ENCODE measurements at regions not wholly inside any gene's neighbourhood (a gene's known extent, or its start where the extent isn't known, plus 50 kb on each side); places are given as distances from the start of the nearest gene placed in this dataset.

DNA sequence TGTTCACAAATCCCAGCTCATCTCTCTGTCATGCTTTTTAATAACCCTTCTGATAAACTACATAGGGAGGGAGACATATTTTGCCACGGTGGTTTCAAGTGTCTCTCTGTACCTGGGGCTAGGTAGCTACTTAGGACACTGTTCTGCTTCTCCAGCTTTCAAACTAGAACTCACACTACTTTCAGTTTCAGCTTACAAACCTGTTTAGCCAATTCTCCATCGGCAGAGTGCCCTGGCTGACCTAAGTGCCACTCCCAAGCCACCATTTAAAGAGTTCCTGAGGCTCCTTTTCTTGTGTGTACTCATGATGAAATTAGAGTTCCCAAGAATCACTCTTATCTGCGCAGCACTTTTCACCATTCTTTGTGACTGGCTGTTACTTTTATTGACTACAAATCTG, 899.2 kb downstream of the FAT4 start (continued):
- TF ChIP-seq, protein P1, sequence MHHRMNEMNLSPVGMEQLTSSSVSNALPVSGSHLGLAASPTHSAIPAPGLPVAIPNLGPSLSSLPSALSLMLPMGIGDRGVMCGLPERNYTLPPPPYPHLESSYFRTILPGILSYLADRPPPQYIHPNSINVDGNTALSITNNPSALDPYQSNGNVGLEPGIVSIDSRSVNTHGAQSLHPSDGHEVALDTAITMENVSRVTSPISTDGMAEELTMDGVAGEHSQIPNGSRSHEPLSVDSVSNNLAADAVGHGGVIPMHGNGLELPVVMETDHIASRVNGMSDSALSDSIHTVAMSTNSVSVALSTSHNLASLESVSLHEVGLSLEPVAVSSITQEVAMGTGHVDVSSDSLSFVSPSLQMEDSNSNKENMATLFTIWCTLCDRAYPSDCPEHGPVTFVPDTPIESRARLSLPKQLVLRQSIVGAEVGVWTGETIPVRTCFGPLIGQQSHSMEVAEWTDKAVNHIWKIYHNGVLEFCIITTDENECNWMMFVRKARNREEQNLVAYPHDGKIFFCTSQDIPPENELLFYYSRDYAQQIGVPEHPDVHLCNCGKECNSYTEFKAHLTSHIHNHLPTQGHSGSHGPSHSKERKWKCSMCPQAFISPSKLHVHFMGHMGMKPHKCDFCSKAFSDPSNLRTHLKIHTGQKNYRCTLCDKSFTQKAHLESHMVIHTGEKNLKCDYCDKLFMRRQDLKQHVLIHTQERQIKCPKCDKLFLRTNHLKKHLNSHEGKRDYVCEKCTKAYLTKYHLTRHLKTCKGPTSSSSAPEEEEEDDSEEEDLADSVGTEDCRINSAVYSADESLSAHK (CRISPR knock-in tag; IDR thresholded peaks at IDR 0.05; ENCODE audit: borderline replicate concordance) = no peak
- TF ChIP-seq HDAC1 (CRISPR knock-in tag; IDR thresholded peaks at IDR 0.05) (no peak), SP1 (IDR thresholded peaks at IDR 0.05) (no peak), SP1 (CRISPR knock-in tag; IDR thresholded peaks at IDR 0.05) (no peak), ZNF879 (CRISPR knock-in tag; IDR thresholded peaks at IDR 0.05) (no peak), GTF2F1 (IDR thresholded peaks at IDR 0.05; ENCODE audit: low read length) (no peak), FOXC1 (CRISPR knock-in tag; IDR thresholded peaks at IDR 0.05; ENCODE audit: borderline replicate concordance) (no peak), ZNF205 (CRISPR knock-in tag; IDR thresholded peaks at IDR 0.05) (no peak)

DNA sequence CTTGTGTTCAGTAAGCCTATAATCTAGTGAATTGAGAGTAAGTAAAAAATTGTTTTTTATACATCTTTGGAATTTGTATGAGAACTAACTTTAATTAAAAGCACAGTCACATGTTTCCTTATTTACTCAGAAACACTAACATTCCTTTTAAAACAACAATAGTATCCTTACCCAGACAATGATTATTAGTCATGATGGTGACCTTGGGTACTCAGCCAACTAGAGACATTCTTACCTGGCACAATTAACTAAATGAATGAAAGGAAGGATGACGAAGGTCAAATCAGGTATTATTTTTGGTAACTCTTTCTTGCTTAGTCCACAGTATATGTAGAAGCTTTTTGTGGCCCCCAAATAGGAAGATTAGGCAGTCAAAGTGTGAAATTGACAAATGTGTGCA, 901.0 kb downstream of the FAT4 start:
- H3K9me3 ChIP-seq (ENCODE audit: low read length) = no peaks in the 10 kb centered on the region
- no peaks in the 10 kb centered on the region for H4K20me1 ChIP-seq (ENCODE audit: insufficient read depth, low read length)
- H3K4me2 ChIP-seq (ENCODE audit: low read depth, low read length) = no peak overlapping the region
- H3K27ac ChIP-seq (ENCODE audit: extremely low read length, insufficient read depth, low read length) = no peak overlapping the region
- no peaks in the 10 kb centered on the region for H3K27me3 ChIP-seq (ENCODE audit: control insufficient read depth in 1 of 2, insufficient read depth in 2 of 2, low read length in 2 of 2)
- H3K79me2 ChIP-seq (ENCODE audit: insufficient read depth, low read length) = no peaks in the 10 kb centered on the region
- CTCF ChIA-PET (ENCODE audit: low intra/inter-chr PET ratio, low total read pairs) = no interaction called here
- H2AFZ ChIP-seq (ENCODE audit: low read length) = no peak overlapping the region
- FAIRE-seq (no peak), DNase-seq (ENCODE audit: low spot score) (no peak), ATAC-seq (no peak)
- TF ChIP-seq PITX1 (CRISPR knock-in tag; IDR thresholded peaks at IDR 0.05) (no peak), FOXO1 (CRISPR knock-in tag; IDR thresholded peaks at IDR 0.05) (no peak), MTF1 (CRISPR knock-in tag; IDR thresholded peaks at IDR 0.05) (no peak), U2AF2 (IDR thresholded peaks at IDR 0.05; ENCODE audit: low read depth, low read length) (no peak), ZFY (CRISPR knock-in tag; IDR thresholded peaks at IDR 0.05) (no peak), ZNF274 (CRISPR knock-in tag; IDR thresholded peaks at IDR 0.05) (no peak)
- TF ChIP-seq, protein P2, sequence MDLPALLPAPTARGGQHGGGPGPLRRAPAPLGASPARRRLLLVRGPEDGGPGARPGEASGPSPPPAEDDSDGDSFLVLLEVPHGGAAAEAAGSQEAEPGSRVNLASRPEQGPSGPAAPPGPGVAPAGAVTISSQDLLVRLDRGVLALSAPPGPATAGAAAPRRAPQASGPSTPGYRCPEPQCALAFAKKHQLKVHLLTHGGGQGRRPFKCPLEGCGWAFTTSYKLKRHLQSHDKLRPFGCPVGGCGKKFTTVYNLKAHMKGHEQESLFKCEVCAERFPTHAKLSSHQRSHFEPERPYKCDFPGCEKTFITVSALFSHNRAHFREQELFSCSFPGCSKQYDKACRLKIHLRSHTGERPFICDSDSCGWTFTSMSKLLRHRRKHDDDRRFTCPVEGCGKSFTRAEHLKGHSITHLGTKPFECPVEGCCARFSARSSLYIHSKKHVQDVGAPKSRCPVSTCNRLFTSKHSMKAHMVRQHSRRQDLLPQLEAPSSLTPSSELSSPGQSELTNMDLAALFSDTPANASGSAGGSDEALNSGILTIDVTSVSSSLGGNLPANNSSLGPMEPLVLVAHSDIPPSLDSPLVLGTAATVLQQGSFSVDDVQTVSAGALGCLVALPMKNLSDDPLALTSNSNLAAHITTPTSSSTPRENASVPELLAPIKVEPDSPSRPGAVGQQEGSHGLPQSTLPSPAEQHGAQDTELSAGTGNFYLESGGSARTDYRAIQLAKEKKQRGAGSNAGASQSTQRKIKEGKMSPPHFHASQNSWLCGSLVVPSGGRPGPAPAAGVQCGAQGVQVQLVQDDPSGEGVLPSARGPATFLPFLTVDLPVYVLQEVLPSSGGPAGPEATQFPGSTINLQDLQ (CRISPR knock-in tag; IDR thresholded peaks at IDR 0.05) = no peak
- TF ChIP-seq, protein P3, sequence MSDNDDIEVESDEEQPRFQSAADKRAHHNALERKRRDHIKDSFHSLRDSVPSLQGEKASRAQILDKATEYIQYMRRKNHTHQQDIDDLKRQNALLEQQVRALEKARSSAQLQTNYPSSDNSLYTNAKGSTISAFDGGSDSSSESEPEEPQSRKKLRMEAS (IDR thresholded peaks at IDR 0.05) = no peak
- BruUV-seq (replicated peaks) = no TSS peak
- H3K9ac ChIP-seq (ENCODE audit: insufficient read depth, low read depth, low read length) = no peak overlapping the region
- in situ Hi-C loops (cut with HindIII; ENCODE audit: extremely low pct_ligation_motif_present, low pct_unique_long_range_greater_than_20kb) = no loop called here
- no peak overlapping the region for H3K4me3 ChIP-seq (replicated peaks in 1 of 3; ENCODE audit: insufficient read depth in 1 of 3, low read depth in 2 of 3, low read length in 3 of 3)
- H3K4me1 ChIP-seq (ENCODE audit: insufficient read depth, low read length) = no peaks in the 10 kb centered on the region
- WGBS (ENCODE audit: low lambda C conversion rate) = 4% methylated on average over 1 of the region's 1 CpG
- intact Hi-C loops (cut with micrococcal nuclease; ENCODE audit: unreplicated experiment) = no loop called here
- POLR2A ChIA-PET = no interaction called here
- H3K36me3 ChIP-seq (replicated peaks in 1 of 2; ENCODE audit: control insufficient read depth in 1 of 2, insufficient read depth in 2 of 2, low read length in 2 of 2) = no peaks in the 10 kb centered on the region
